SK-N-MC (cell line): ENCODE measurements at regions not wholly inside any gene's neighbourhood (a gene's known extent, or its start where the extent isn't known, plus 50 kb on each side); places are given as distances from the start of the nearest gene placed in this dataset.

Experiments used
- EZH2 ChIP-seq: fragments of 200-600 bp; sonication (generic); IDR thresholded peaks from one replicate; pipeline ENCODE4 v1.6.1; 2017; ENCODE audit warnings: antibody characterized with exemption
- POLR2AphosphoS5 ChIP-seq: IDR thresholded peaks from 2 replicates; pipeline ENCODE4 v1.6.1; 2012; ENCODE audit warnings: mild to moderate bottlenecking, low read depth, low read length, borderline replicate concordance

- TF ChIP-seq POLR2AphosphoS5 = no peak
- TF ChIP-seq EZH2 = no peak
These were observed 1111.4 kb downstream of the CDH18 start for GRCh38 chr5:18876565-18876964.
